ENCODE measurements at regions not wholly inside any gene's neighbourhood (a gene's known extent, or its start where the extent isn't known, plus 50 kb on each side); places are given as distances from the start of the nearest gene placed in this dataset.
"Not testable (repeated sequence)": the region's sequence is repeated elsewhere in the genome, so short reads cannot be mapped to it uniquely, and the experiment has no call there.

DNA sequence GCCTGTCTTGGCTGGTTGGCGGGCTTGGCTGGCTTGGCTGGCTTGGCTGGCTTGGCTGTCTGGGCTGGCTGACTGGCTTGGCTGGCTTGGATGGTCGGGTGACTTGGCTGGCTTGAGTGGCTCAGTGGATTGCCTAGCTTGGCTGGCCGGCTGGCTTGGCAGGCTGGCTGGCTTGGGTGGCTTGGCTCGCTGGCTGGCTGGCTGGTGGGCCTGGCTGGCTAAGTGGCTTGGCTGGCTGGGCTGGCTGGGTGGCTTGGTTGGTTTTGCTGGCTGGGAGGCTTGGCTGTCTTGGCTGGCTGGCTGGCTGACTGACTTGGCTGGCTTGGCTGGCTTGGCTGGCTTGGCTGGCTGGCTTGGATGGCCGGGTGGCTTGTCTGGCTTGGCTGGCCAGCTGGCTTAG, 2834.6 kb downstream of the RPIA start:
- not testable (repeated sequence) for H3K4me2 ChIP-seq (ENCODE audit: low read length); H3K4me3 ChIP-seq (ENCODE audit: insufficient read depth, low read depth, low read length); DNase-seq (ENCODE audit: low read depth); H2AFZ ChIP-seq (ENCODE audit: low read depth, low read length); H3K4me3 Mint-ChIP-seq (ENCODE audit: unreplicated experiment); H3K4me1 ChIP-seq (ENCODE audit: insufficient read depth, low read length); H3K36me3 Mint-ChIP-seq (ENCODE audit: low read depth, unreplicated experiment); H3K79me2 ChIP-seq (ENCODE audit: insufficient read depth, low read length); H3K9ac ChIP-seq (ENCODE audit: low read length); H3K9me3 ChIP-seq (ENCODE audit: insufficient read depth, low read depth, low read length); FAIRE-seq; H3K27ac Mint-ChIP-seq (ENCODE audit: unreplicated experiment); H3K4me1 Mint-ChIP-seq (ENCODE audit: low read depth, unreplicated experiment); H4K20me1 ChIP-seq (ENCODE audit: insufficient read depth, low read length); H3K27ac ChIP-seq (ENCODE audit: low read depth, low read length); H3K36me3 ChIP-seq (ENCODE audit: insufficient read depth, low read length); H3K27me3 Mint-ChIP-seq (ENCODE audit: low read depth, unreplicated experiment); H3K27me3 ChIP-seq (ENCODE audit: insufficient read depth, low read length); H3K9me3 Mint-ChIP-seq (ENCODE audit: unreplicated experiment)

DNA sequence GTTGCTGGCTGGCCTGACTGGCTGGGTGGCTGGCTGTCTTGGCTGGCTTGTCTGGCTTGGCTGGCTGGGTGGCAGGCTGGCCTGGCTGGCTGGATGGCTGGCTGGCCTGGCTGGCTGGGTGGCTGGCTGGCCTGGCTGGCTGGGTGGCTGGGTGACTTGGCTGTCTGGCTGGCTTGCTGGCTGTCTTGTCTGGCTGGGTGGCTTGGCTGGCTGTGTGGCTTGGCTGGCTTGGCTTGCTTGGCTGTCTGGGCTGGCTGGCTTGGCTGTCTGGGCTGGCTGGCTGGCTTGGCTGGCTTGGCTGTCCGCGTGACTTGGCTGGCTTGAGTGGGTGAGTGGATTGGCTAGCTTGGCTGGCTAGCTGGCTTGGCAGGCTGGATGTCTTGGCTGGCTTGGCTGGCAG, 2835.6 kb downstream of the RPIA start:
- not testable (repeated sequence) for H2AFZ ChIP-seq (ENCODE audit: low read depth, low read length); H3K27me3 Mint-ChIP-seq (ENCODE audit: low read depth, unreplicated experiment); H3K4me1 ChIP-seq (ENCODE audit: insufficient read depth, low read length); DNase-seq (ENCODE audit: low read depth); H3K4me3 Mint-ChIP-seq (ENCODE audit: unreplicated experiment); H3K4me2 ChIP-seq (ENCODE audit: low read length); H3K79me2 ChIP-seq (ENCODE audit: insufficient read depth, low read length); H3K36me3 ChIP-seq (ENCODE audit: insufficient read depth, low read length); FAIRE-seq; H3K27ac ChIP-seq (ENCODE audit: low read depth, low read length); H3K36me3 Mint-ChIP-seq (ENCODE audit: low read depth, unreplicated experiment); H3K9ac ChIP-seq (ENCODE audit: low read length); H3K9me3 ChIP-seq (ENCODE audit: insufficient read depth, low read depth, low read length); H4K20me1 ChIP-seq (ENCODE audit: insufficient read depth, low read length); H3K27me3 ChIP-seq (ENCODE audit: insufficient read depth, low read length); H3K9me3 Mint-ChIP-seq (ENCODE audit: unreplicated experiment); H3K27ac Mint-ChIP-seq (ENCODE audit: unreplicated experiment); H3K4me1 Mint-ChIP-seq (ENCODE audit: low read depth, unreplicated experiment); H3K4me3 ChIP-seq (ENCODE audit: insufficient read depth, low read depth, low read length)

DNA sequence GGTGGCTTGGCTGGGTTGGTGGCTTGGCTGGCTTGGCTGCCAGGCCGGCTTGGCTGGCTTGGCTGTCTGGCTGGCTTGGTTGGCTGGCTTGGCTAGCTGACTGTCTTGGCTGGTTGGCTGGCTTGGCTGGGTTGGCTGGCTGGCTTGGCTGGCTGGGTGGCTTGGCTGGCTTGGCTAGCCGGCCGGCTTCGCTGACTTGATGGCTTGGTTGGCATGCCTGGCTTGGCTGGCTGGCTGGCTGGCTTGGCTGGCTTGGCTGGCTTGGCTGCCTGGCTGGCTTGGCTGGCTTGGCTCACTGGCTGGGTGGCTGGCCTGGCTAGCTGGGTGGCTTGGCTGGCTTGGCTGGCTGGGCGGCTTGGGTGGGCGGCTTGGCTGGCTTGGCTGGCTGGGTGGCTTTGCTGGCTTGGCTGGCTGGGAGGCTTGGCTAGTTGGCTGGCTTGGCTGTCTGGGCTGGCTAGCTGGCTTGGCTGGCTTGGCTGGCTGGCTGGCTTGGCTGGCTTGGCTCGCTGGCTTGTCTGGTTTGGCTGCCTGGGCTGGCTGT, 2836.1 kb downstream of the RPIA start:
- H2AFZ ChIP-seq (ENCODE audit: low read depth, low read length); H3K4me3 Mint-ChIP-seq (ENCODE audit: unreplicated experiment); H3K27ac Mint-ChIP-seq (ENCODE audit: unreplicated experiment); H3K4me2 ChIP-seq (ENCODE audit: low read length); H3K36me3 Mint-ChIP-seq (ENCODE audit: low read depth, unreplicated experiment); H3K36me3 ChIP-seq (ENCODE audit: insufficient read depth, low read length); H3K4me3 ChIP-seq (ENCODE audit: insufficient read depth, low read depth, low read length); H3K4me1 Mint-ChIP-seq (ENCODE audit: low read depth, unreplicated experiment); DNase-seq (ENCODE audit: low read depth); H3K79me2 ChIP-seq (ENCODE audit: insufficient read depth, low read length); H3K27me3 ChIP-seq (ENCODE audit: insufficient read depth, low read length); H3K4me1 ChIP-seq (ENCODE audit: insufficient read depth, low read length); FAIRE-seq; H3K9me3 Mint-ChIP-seq (ENCODE audit: unreplicated experiment); H3K27me3 Mint-ChIP-seq (ENCODE audit: low read depth, unreplicated experiment); H3K9me3 ChIP-seq (ENCODE audit: insufficient read depth, low read depth, low read length); H3K9ac ChIP-seq (ENCODE audit: low read length); H4K20me1 ChIP-seq (ENCODE audit: insufficient read depth, low read length); H3K27ac ChIP-seq (ENCODE audit: low read depth, low read length): not testable (repeated sequence)

DNA sequence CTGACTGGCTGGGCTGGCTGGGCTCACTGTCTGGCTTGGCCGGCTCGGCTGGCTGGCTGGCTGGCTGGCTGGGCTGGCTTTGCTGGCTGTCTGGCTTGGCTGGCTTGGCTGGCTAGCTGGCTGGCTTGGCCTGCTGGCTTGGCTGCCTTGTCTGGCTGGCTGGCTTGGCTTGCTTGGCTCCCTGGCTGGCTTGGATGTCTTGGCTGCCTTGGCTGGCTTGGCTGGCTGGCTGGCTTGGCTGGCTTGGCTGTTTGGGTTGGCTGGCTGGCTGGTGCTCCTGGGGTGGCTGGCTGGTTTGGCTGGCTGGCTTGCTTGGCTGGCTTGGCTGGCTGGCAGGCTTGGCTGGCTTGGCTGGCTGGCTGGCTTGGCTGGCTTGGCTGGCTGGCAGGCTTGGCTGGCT, 2836.9 kb downstream of the RPIA start:
- H4K20me1 ChIP-seq (ENCODE audit: insufficient read depth, low read length); H3K4me3 ChIP-seq (ENCODE audit: insufficient read depth, low read depth, low read length); H3K9ac ChIP-seq (ENCODE audit: low read length); H3K4me3 Mint-ChIP-seq (ENCODE audit: unreplicated experiment); H3K9me3 ChIP-seq (ENCODE audit: insufficient read depth, low read depth, low read length); DNase-seq (ENCODE audit: low read depth); H3K4me2 ChIP-seq (ENCODE audit: low read length); H3K36me3 ChIP-seq (ENCODE audit: insufficient read depth, low read length); H3K36me3 Mint-ChIP-seq (ENCODE audit: low read depth, unreplicated experiment); H3K4me1 ChIP-seq (ENCODE audit: insufficient read depth, low read length); H3K9me3 Mint-ChIP-seq (ENCODE audit: unreplicated experiment); H3K4me1 Mint-ChIP-seq (ENCODE audit: low read depth, unreplicated experiment); H3K27me3 Mint-ChIP-seq (ENCODE audit: low read depth, unreplicated experiment); H3K27ac Mint-ChIP-seq (ENCODE audit: unreplicated experiment); H2AFZ ChIP-seq (ENCODE audit: low read depth, low read length); H3K27me3 ChIP-seq (ENCODE audit: insufficient read depth, low read length); H3K27ac ChIP-seq (ENCODE audit: low read depth, low read length); H3K79me2 ChIP-seq (ENCODE audit: insufficient read depth, low read length); FAIRE-seq: not testable (repeated sequence)

DNA sequence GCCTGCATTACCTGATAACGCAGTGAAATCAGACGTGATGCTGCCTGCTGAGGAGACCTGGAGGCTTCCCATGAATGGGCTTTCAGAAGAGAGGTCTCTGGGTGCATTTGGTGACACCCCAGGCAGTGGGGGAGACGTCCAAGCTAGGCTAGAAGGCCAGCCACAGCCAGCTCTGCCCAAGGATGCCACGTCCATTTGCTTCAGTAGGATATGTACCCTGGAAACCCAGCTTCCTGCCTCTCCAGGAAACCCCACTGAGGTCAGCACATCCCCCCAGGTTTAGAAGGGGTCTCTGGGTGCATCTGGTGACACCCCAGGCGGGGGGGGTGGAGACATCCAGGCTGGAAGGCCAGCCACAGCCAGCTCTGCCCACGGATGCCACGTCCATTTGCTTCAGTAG, 2844.6 kb downstream of the RPIA start:
- H3K4me1 Mint-ChIP-seq (ENCODE audit: low read depth, unreplicated experiment); H3K36me3 ChIP-seq (ENCODE audit: insufficient read depth, low read length): not testable (repeated sequence)

DNA sequence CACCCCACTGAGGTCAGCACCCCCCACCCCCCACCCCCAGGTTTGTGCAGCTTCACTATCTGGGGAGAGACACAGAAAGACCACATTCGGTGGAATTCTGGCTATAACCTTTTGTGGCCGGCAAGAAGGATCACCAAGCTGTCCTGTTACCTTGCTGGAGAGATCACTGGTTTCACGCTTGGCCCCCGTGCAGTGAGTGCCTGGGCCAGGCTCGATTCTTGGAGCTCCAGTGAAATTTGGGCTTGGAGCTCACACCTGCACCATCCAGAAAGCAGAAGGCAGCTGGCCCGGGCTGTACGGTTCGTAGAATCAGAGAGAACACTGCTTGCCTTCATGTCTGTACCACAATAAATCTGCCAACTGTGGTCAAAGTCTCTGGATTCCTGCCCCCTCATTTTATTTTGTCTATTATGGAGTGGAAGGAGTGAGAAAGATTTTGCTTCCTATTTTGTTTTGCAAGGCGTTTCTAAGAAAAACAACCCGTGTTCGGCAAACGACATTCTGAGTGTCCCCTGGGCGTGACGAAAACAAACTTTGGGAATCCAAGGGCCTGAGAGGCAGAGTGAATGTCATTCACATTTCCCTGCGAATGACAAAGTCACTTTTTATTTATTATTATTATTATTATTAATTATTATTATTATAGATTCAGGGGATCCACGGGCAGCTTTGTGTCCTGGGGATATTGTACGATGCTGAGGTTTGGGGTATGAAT, 2845.2 kb downstream of the RPIA start:
- not testable (repeated sequence) for H4K20me1 ChIP-seq (ENCODE audit: insufficient read depth, low read length); H3K4me1 ChIP-seq (ENCODE audit: insufficient read depth, low read length); H3K9me3 Mint-ChIP-seq (ENCODE audit: unreplicated experiment); H3K27me3 Mint-ChIP-seq (ENCODE audit: low read depth, unreplicated experiment); H3K27me3 ChIP-seq (ENCODE audit: insufficient read depth, low read length); H3K36me3 ChIP-seq (ENCODE audit: insufficient read depth, low read length); H3K27ac Mint-ChIP-seq (ENCODE audit: unreplicated experiment); H3K27ac ChIP-seq (ENCODE audit: low read depth, low read length); H3K9me3 ChIP-seq (ENCODE audit: insufficient read depth, low read depth, low read length); H3K4me3 ChIP-seq (ENCODE audit: insufficient read depth, low read depth, low read length); H3K9ac ChIP-seq (ENCODE audit: low read length); H3K79me2 ChIP-seq (ENCODE audit: insufficient read depth, low read length); DNase-seq (ENCODE audit: low read depth); H3K36me3 Mint-ChIP-seq (ENCODE audit: low read depth, unreplicated experiment); H3K4me1 Mint-ChIP-seq (ENCODE audit: low read depth, unreplicated experiment); H3K4me3 Mint-ChIP-seq (ENCODE audit: unreplicated experiment); H3K4me2 ChIP-seq (ENCODE audit: low read length); H2AFZ ChIP-seq (ENCODE audit: low read depth, low read length); FAIRE-seq

More for the DNA sequence above, 2844.6 kb downstream of the RPIA start:
- H3K27me3 Mint-ChIP-seq (ENCODE audit: low read depth, unreplicated experiment); H3K4me3 Mint-ChIP-seq (ENCODE audit: unreplicated experiment); H4K20me1 ChIP-seq (ENCODE audit: insufficient read depth, low read length); H2AFZ ChIP-seq (ENCODE audit: low read depth, low read length); H3K27ac Mint-ChIP-seq (ENCODE audit: unreplicated experiment); H3K9ac ChIP-seq (ENCODE audit: low read length); H3K4me2 ChIP-seq (ENCODE audit: low read length); H3K36me3 Mint-ChIP-seq (ENCODE audit: low read depth, unreplicated experiment); H3K4me3 ChIP-seq (ENCODE audit: insufficient read depth, low read depth, low read length); FAIRE-seq; DNase-seq (ENCODE audit: low read depth); H3K4me1 ChIP-seq (ENCODE audit: insufficient read depth, low read length); H3K27ac ChIP-seq (ENCODE audit: low read depth, low read length); H3K27me3 ChIP-seq (ENCODE audit: insufficient read depth, low read length); H3K79me2 ChIP-seq (ENCODE audit: insufficient read depth, low read length); H3K9me3 ChIP-seq (ENCODE audit: insufficient read depth, low read depth, low read length); H3K9me3 Mint-ChIP-seq (ENCODE audit: unreplicated experiment): not testable (repeated sequence)
